ENCODE measurements at regions not wholly inside any gene's neighbourhood (a gene's known extent, or its start where the extent isn't known, plus 50 kb on each side); places are given as distances from the start of the nearest gene placed in this dataset.
"Not testable (repeated sequence)": the region's sequence is repeated elsewhere in the genome, so short reads cannot be mapped to it uniquely, and the experiment has no call there.

DNA sequence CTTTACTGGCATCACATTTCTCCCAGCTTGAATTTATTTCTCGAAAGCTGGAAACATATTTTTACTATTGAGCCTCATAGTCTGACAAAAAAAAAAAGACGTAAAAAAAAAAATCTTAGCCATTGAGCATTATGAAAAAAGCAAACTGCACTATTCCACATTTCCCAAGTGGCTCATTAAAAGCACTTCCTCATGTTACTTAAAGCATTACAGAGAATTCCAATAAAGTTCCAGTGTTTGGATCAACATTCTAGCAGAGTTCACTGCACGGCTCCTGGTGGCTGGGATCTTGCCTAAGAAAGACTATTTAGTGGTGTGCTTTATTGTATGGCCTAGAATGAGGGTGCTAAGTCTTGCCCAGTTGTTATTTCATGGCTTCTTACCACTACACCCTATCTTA is 476.2 kb downstream of the PPARGC1A start:
- ATAC-seq (replicated peaks in 1 of 4), result no peak
- 100% methylated on average over 1 of the region's 3 CpGs for whole genome bisulfite sequencing (ENCODE audit: insufficient coverage)
- Histone ChIP-seq H3K9me3 (no peaks in the 10 kb centered on the region), H3K4me1 (ENCODE audit: control insufficient read depth in 1 of 2, extremely low read depth in 1 of 2, insufficient read depth in 2 of 2, low read length in 2 of 2) (no peaks in the 10 kb centered on the region), H3K36me3 (ENCODE audit: control insufficient read depth in 2 of 2, extremely low read depth in 1 of 2, insufficient read depth in 1 of 2, low read length in 1 of 2) (no peaks in the 10 kb centered on the region), H3K27me3 (replicated peaks in 1 of 2; ENCODE audit: control insufficient read depth in 2 of 2, extremely low read depth in 1 of 2, insufficient read depth in 2 of 2, low read length in 1 of 2) (no peaks in the 10 kb centered on the region), H3K4me3 (ENCODE audit: control insufficient read depth in 1 of 2, extremely low read depth in 1 of 2, low read length in 1 of 2) (no peak overlapping the region), H3K27ac (ENCODE audit: low read length) (no peak overlapping the region)
- Mint-ChIP-seq H3K4me1 (no peaks in the 10 kb centered on the region), H3K36me3 (no peaks in the 10 kb centered on the region), H3K4me3 (no peak overlapping the region), H3K27ac (no peak overlapping the region), H3K27me3 (no peaks in the 10 kb centered on the region), H3K9me3 (peaks cover 0 to 5% (median 4%) of the 10 kb centered on the region in 3 donors)
- ChIA-PET CTCF (no interaction called here), POLR2A (no interaction called here)
- DNase-seq, result no peak

DNA sequence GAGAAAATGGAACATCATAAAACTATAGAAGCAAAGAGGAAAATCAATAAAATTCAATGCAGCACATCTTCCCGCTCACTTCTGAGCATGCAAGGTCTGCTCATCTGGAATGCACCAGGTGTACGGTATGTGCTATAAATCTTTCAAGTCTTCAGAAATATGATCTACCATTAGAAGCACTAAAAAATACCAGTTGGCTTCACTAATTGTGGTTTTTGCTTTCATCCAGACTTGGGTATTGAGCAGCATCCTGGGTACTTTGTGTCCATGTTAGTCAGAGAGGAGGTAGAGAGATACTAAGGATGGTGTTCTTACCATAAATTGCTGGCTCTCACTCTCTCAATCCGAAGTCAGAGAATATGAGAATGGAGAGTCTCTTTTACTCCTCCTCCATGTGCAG is 477.1 kb downstream of the PPARGC1A start:
- Mint-ChIP-seq H3K9me3 (peaks cover 0 to 4% (median 4%) of the 10 kb centered on the region in 3 donors), H3K36me3 (no peaks in the 10 kb centered on the region), H3K4me3 (no peak overlapping the region), H3K27me3 (no peaks in the 10 kb centered on the region), H3K27ac (no peak overlapping the region), H3K4me1 (no peaks in the 10 kb centered on the region)
- POLR2A ChIA-PET, result no interaction called here
- H3K36me3 ChIP-seq (ENCODE audit: control insufficient read depth in 2 of 2, extremely low read depth in 1 of 2, insufficient read depth in 1 of 2, low read length in 1 of 2), result no peaks in the 10 kb centered on the region
- no peaks in the 10 kb centered on the region for H3K27me3 ChIP-seq (replicated peaks in 1 of 2; ENCODE audit: control insufficient read depth in 2 of 2, extremely low read depth in 1 of 2, insufficient read depth in 2 of 2, low read length in 1 of 2)
- H3K27ac ChIP-seq (ENCODE audit: low read length), result no peak overlapping the region
- H3K4me3 ChIP-seq (ENCODE audit: control insufficient read depth in 1 of 2, extremely low read depth in 1 of 2, low read length in 1 of 2), result no peak overlapping the region
- no peak for DNase-seq
- 100% methylated on average over 1 of the region's 3 CpGs for WGBS (ENCODE audit: insufficient coverage)
- no peak for ATAC-seq (replicated peaks in 1 of 4)
- H3K4me1 ChIP-seq (ENCODE audit: control insufficient read depth in 1 of 2, extremely low read depth in 1 of 2, insufficient read depth in 2 of 2, low read length in 2 of 2), result no peaks in the 10 kb centered on the region
- CTCF ChIA-PET, result no interaction called here
- no peaks in the 10 kb centered on the region for H3K9me3 ChIP-seq

DNA sequence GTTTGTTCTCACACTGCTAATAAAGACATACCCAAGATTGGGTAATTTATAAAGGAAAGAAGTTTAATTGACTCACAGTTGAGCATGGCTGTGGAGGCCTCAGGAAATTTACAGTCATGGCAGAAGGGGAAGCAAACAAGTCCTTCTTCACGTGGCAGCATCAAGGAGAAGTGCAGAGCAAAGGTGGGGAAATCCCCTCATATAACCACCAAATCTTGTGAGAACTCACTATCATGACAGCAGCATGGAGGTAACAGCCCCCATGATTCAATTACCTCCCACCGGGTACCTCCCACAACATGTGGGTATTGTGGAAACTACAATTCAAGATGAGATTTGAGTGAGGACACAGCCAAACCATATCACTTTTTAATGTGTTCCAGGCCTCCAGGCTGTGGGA is 480.9 kb downstream of the PPARGC1A start:
- ATAC-seq (replicated peaks in 1 of 4); POLR2A ChIA-PET; H3K4me1 ChIP-seq (ENCODE audit: control insufficient read depth in 1 of 2, extremely low read depth in 1 of 2, insufficient read depth in 2 of 2, low read length in 2 of 2); H3K4me3 ChIP-seq (ENCODE audit: control insufficient read depth in 1 of 2, extremely low read depth in 1 of 2, low read length in 1 of 2); H3K36me3 ChIP-seq (ENCODE audit: control insufficient read depth in 2 of 2, extremely low read depth in 1 of 2, insufficient read depth in 1 of 2, low read length in 1 of 2); H3K27ac ChIP-seq (ENCODE audit: low read length); H3K4me1 Mint-ChIP-seq; H3K27me3 ChIP-seq (replicated peaks in 1 of 2; ENCODE audit: control insufficient read depth in 2 of 2, extremely low read depth in 1 of 2, insufficient read depth in 2 of 2, low read length in 1 of 2); DNase-seq; H3K9me3 ChIP-seq; H3K27me3 Mint-ChIP-seq; CTCF ChIA-PET; H3K4me3 Mint-ChIP-seq; H3K27ac Mint-ChIP-seq; H3K9me3 Mint-ChIP-seq; H3K36me3 Mint-ChIP-seq: not testable (repeated sequence)
- no CpG with 5 or more reads among the region's 2 CpGs for WGBS (ENCODE audit: insufficient coverage)

DNA sequence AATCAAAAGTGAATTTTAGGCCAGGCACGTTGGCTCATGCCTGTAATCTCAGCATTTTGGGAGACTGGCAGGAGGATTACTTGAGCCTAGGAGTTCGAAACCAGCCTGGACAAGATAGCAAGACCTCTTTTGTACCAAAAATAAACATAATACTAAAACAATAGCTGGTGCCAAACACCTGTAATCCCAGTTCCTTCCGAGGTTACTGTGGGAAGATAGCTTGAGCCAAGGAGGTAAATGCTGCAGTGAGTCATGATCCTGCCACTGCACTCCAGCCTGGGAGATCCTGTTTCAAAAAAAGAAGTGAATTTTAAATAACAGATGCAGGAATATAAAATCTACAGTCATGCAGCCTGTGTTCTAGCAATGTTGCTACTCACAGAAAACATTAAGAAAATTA is 488.3 kb downstream of the PPARGC1A start:
- Mint-ChIP-seq H3K4me1 (no peaks in the 10 kb centered on the region), H3K4me3 (no peak overlapping the region), H3K36me3 (no peaks in the 10 kb centered on the region), H3K27me3 (no peaks in the 10 kb centered on the region), H3K27ac (no peak overlapping the region), H3K9me3 (peaks cover 9 to 15% (median 14%) of the 10 kb centered on the region in 3 donors)
- ChIA-PET CTCF (no interaction called here), POLR2A (no interaction called here)
- H3K36me3 ChIP-seq (ENCODE audit: control insufficient read depth in 2 of 2, extremely low read depth in 1 of 2, insufficient read depth in 1 of 2, low read length in 1 of 2), result no peaks in the 10 kb centered on the region
- 60% methylated on average over 1 of the region's 3 CpGs for WGBS (ENCODE audit: insufficient coverage)
- no peaks in the 10 kb centered on the region for H3K4me1 ChIP-seq (ENCODE audit: control insufficient read depth in 1 of 2, extremely low read depth in 1 of 2, insufficient read depth in 2 of 2, low read length in 2 of 2)
- no peak for DNase-seq
- H3K9me3 ChIP-seq, result no peaks in the 10 kb centered on the region
- H3K27ac ChIP-seq (ENCODE audit: low read length), result no peak overlapping the region
- no peaks in the 10 kb centered on the region for H3K27me3 ChIP-seq (replicated peaks in 1 of 2; ENCODE audit: control insufficient read depth in 2 of 2, extremely low read depth in 1 of 2, insufficient read depth in 2 of 2, low read length in 1 of 2)
- no peak overlapping the region for H3K4me3 ChIP-seq (ENCODE audit: control insufficient read depth in 1 of 2, extremely low read depth in 1 of 2, low read length in 1 of 2)
- ATAC-seq (replicated peaks in 1 of 4), result no peak

DNA sequence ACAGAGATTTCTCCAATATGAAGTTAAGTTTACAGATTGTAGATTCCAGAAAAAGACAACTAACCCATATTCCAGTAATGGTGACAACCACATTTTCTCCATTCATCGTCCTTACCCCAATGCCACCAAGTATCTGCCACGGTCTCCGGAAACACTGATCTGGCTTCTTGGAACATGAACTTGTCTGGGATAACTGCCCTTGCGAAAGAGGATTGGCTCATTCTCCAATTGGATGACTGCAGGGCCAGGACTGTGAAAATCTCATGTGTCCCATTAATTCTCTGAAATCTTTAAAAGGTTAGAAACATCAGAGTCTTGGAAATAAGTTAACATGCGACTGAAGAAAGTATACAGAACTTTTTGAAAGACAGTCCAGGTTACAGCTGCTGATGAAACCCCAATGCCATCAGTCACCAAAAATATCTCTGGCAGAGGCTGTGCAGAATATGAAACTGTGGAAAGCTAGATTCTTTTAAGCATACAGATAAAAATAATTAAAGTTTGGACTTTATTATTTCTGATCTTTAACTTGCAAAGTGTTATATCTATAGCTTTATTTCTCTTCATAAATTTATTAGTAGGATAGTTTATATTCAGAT is 496.9 kb downstream of the PPARGC1A start:
- H3K9me3 Mint-ChIP-seq, result peaks cover 11 to 36% (median 21%) of the 10 kb centered on the region in 3 donors
- no peaks in the 10 kb centered on the region for H3K27me3 ChIP-seq (replicated peaks in 1 of 2; ENCODE audit: control insufficient read depth in 2 of 2, extremely low read depth in 1 of 2, insufficient read depth in 2 of 2, low read length in 1 of 2)
- H3K4me3 ChIP-seq (ENCODE audit: control insufficient read depth in 1 of 2, extremely low read depth in 1 of 2, low read length in 1 of 2), result no peak overlapping the region
- ATAC-seq (replicated peaks in 1 of 4), result no peak
- CTCF ChIA-PET, result no interaction called here
- H3K9me3 ChIP-seq, result no peaks in the 10 kb centered on the region
- H3K36me3 Mint-ChIP-seq, result no peaks in the 10 kb centered on the region
- H3K4me1 Mint-ChIP-seq, result no peaks in the 10 kb centered on the region
- DNase-seq, result no peak
- H3K27ac Mint-ChIP-seq, result no peak overlapping the region
- H3K4me3 Mint-ChIP-seq, result no peak overlapping the region
- H3K4me1 ChIP-seq (ENCODE audit: control insufficient read depth in 1 of 2, extremely low read depth in 1 of 2, insufficient read depth in 2 of 2, low read length in 2 of 2), result no peaks in the 10 kb centered on the region
- 89% methylated on average over 4 of the region's 5 CpGs for WGBS (ENCODE audit: insufficient coverage)
- H3K27ac ChIP-seq (ENCODE audit: low read length), result no peak overlapping the region
- POLR2A ChIA-PET, result no interaction called here
- no peaks in the 10 kb centered on the region for H3K36me3 ChIP-seq (ENCODE audit: control insufficient read depth in 2 of 2, extremely low read depth in 1 of 2, insufficient read depth in 1 of 2, low read length in 1 of 2)
- no peaks in the 10 kb centered on the region for H3K27me3 Mint-ChIP-seq

DNA sequence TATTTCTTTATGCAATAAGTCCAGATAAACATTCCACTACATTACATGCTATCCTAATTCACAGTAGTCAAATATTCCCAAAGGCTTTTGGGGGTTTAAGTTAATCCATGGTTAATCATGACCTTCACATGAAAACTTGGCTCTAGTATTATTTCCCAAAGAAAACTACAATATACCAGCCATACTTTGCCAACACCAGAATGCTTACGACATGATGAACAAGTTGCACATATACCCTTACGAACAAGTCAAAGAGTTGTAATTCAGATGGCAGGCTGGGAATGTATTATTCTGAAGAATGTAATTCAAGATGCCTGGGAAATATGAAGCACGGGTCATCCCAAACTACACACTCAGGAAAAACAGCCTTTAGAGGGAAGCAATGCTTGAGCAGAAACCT is 499.6 kb downstream of the PPARGC1A start:
- POLR2A ChIA-PET, result no interaction called here
- H3K4me1 Mint-ChIP-seq, result no peaks in the 10 kb centered on the region
- Histone ChIP-seq H3K27ac (ENCODE audit: low read length) (no peak overlapping the region), H3K4me3 (ENCODE audit: control insufficient read depth in 1 of 2, extremely low read depth in 1 of 2, low read length in 1 of 2) (no peak overlapping the region), H3K36me3 (ENCODE audit: control insufficient read depth in 2 of 2, extremely low read depth in 1 of 2, insufficient read depth in 1 of 2, low read length in 1 of 2) (no peaks in the 10 kb centered on the region), H3K27me3 (replicated peaks in 1 of 2; ENCODE audit: control insufficient read depth in 2 of 2, extremely low read depth in 1 of 2, insufficient read depth in 2 of 2, low read length in 1 of 2) (no peaks in the 10 kb centered on the region), H3K9me3 (no peaks in the 10 kb centered on the region), H3K4me1 (ENCODE audit: control insufficient read depth in 1 of 2, extremely low read depth in 1 of 2, insufficient read depth in 2 of 2, low read length in 2 of 2) (no peaks in the 10 kb centered on the region)
- no peak for ATAC-seq (replicated peaks in 1 of 4)
- H3K27ac Mint-ChIP-seq, result no peak overlapping the region
- DNase-seq, result no peak
- H3K4me3 Mint-ChIP-seq, result no peak overlapping the region
- CTCF ChIA-PET, result no interaction called here
- WGBS (ENCODE audit: insufficient coverage), result no CpG with 5 or more reads among the region's 3 CpGs
- no peaks in the 10 kb centered on the region for H3K36me3 Mint-ChIP-seq
- H3K27me3 Mint-ChIP-seq, result peaks cover 0 to 2% of the 10 kb centered on the region in 2 donors
- H3K9me3 Mint-ChIP-seq, result peaks cover 11 to 15% (median 11%) of the 10 kb centered on the region in 3 donors
